ENCODE measurements at regions not wholly inside any gene's neighbourhood (a gene's known extent, or its start where the extent isn't known, plus 50 kb on each side); places are given as distances from the start of the nearest gene placed in this dataset.

GRCh38 chr3:189466004-189466403 is 165.2 kb upstream of the TP63 start:
- TF ChIP-seq, protein P1, sequence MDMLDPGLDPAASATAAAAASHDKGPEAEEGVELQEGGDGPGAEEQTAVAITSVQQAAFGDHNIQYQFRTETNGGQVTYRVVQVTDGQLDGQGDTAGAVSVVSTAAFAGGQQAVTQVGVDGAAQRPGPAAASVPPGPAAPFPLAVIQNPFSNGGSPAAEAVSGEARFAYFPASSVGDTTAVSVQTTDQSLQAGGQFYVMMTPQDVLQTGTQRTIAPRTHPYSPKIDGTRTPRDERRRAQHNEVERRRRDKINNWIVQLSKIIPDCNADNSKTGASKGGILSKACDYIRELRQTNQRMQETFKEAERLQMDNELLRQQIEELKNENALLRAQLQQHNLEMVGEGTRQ (CRISPR knock-in tag; IDR thresholded peaks at IDR 0.05) = no peak
- TF ChIP-seq CTCF (IDR thresholded peaks at IDR 0.05) = no peak
- no peak for TF ChIP-seq KAT7 (CRISPR knock-in tag; IDR thresholded peaks at IDR 0.05; ENCODE audit: borderline replicate concordance)
- TF ChIP-seq MAX (CRISPR knock-in tag; IDR thresholded peaks at IDR 0.05) = no peak
- TF ChIP-seq ETV6 (CRISPR knock-in tag; IDR thresholded peaks at IDR 0.05) = no peak
- no peak for TF ChIP-seq RELA (CRISPR knock-in tag; IDR thresholded peaks at IDR 0.05; ENCODE audit: borderline replicate concordance)
- TF ChIP-seq, protein P2, sequence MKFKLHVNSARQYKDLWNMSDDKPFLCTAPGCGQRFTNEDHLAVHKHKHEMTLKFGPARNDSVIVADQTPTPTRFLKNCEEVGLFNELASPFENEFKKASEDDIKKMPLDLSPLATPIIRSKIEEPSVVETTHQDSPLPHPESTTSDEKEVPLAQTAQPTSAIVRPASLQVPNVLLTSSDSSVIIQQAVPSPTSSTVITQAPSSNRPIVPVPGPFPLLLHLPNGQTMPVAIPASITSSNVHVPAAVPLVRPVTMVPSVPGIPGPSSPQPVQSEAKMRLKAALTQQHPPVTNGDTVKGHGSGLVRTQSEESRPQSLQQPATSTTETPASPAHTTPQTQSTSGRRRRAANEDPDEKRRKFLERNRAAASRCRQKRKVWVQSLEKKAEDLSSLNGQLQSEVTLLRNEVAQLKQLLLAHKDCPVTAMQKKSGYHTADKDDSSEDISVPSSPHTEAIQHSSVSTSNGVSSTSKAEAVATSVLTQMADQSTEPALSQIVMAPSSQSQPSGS (CRISPR knock-in tag; IDR thresholded peaks at IDR 0.05; ENCODE audit: borderline replicate concordance, low read depth) = no peak
- no peak for TF ChIP-seq OVOL2 (CRISPR knock-in tag; IDR thresholded peaks at IDR 0.05; ENCODE audit: borderline replicate concordance)
- TF ChIP-seq, protein P3, sequence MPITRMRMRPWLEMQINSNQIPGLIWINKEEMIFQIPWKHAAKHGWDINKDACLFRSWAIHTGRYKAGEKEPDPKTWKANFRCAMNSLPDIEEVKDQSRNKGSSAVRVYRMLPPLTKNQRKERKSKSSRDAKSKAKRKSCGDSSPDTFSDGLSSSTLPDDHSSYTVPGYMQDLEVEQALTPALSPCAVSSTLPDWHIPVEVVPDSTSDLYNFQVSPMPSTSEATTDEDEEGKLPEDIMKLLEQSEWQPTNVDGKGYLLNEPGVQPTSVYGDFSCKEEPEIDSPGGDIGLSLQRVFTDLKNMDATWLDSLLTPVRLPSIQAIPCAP (CRISPR knock-in tag; IDR thresholded peaks at IDR 0.05) = no peak
- no peak for TF ChIP-seq ZNF232 (CRISPR knock-in tag; IDR thresholded peaks at IDR 0.05)
- no peak for TF ChIP-seq CREB1 (CRISPR knock-in tag; IDR thresholded peaks at IDR 0.05)
- TF ChIP-seq ELF4 (CRISPR knock-in tag; IDR thresholded peaks at IDR 0.05; ENCODE audit: low read depth) = no peak
- no peak for TF ChIP-seq GTF2I (CRISPR knock-in tag; conservative IDR thresholded peaks at IDR 0.05)
- TF ChIP-seq EMX1 (CRISPR knock-in tag; IDR thresholded peaks at IDR 0.05) = no peak

Data from WTC11 (cell line).